HG03342 (cell line): ENCODE measurements at regions not wholly inside any gene's neighbourhood (a gene's known extent, or its start where the extent isn't known, plus 50 kb on each side); places are given as distances from the start of the nearest gene placed in this dataset.

Experiments
- ATAC-seq: cut with Tn5 transposase; IDR thresholded peaks from one replicate; pipeline ENCODE4 v1.9.1; 2021; ENCODE audit warnings: mild to moderate bottlenecking, moderate library complexity; ENCODE audit not compliant: unreplicated experiment

- ATAC-seq: no peak
Measured at GRCh38 chr10:78547905-78548304, 514.2 kb downstream of the RPS24 start.

- no peak for ATAC-seq
Measured at GRCh38 chr10:78548369-78548768, 514.7 kb downstream of the RPS24 start.

GRCh38 chr10:78549140-78549935 lies 515.7 kb downstream of the RPS24 start:
- ATAC-seq: no peak

- no peak for ATAC-seq
Measured at GRCh38 chr10:78550090-78550489, 516.4 kb downstream of the RPS24 start.

- ATAC-seq: no peak
Measured at GRCh38 chr10:78550716-78551115, 517.1 kb downstream of the RPS24 start.

- no peak for ATAC-seq
Measured at GRCh38 chr10:78551184-78552005, 517.4 kb upstream of the ZMIZ1 start.

GRCh38 chr10:78552261-78552811 lies 516.4 kb upstream of the ZMIZ1 start:
- ATAC-seq: no peak

GRCh38 chr10:78553792-78554191 lies 515.0 kb upstream of the ZMIZ1 start:
- no peak for ATAC-seq

GRCh38 chr10:78555128-78555527 lies 513.6 kb upstream of the ZMIZ1 start:
- ATAC-seq: no peak

GRCh38 chr10:78556705-78557432 lies 511.9 kb upstream of the ZMIZ1 start:
- no peak for ATAC-seq

- ATAC-seq: no peak
Measured at GRCh38 chr10:78557433-78557925, 511.3 kb upstream of the ZMIZ1 start.

- ATAC-seq: no peak
Measured at GRCh38 chr10:78559661-78560340, 509.0 kb upstream of the ZMIZ1 start.

- ATAC-seq: no peak
Measured at GRCh38 chr10:78560341-78560688, 508.5 kb upstream of the ZMIZ1 start.

GRCh38 chr10:78563314-78563713 lies 505.5 kb upstream of the ZMIZ1 start:
- no peak for ATAC-seq

- ATAC-seq: no peak
Measured at GRCh38 chr10:78565841-78566240, 502.9 kb upstream of the ZMIZ1 start.

- no peak for ATAC-seq
Measured at GRCh38 chr10:78566284-78567111, 502.3 kb upstream of the ZMIZ1 start.

GRCh38 chr10:78567680-78568455 lies 500.9 kb upstream of the ZMIZ1 start:
- no peak for ATAC-seq

GRCh38 chr10:78568620-78569019 lies 500.1 kb upstream of the ZMIZ1 start:
- no peak for ATAC-seq
